Right lobe of liver (tissue), 6 donors: ENCODE measurements at regions not wholly inside any gene's neighbourhood (a gene's known extent, or its start where the extent isn't known, plus 50 kb on each side); places are given as distances from the start of the nearest gene placed in this dataset.
"Not testable (repeated sequence)": the region's sequence is repeated elsewhere in the genome, so short reads cannot be mapped to it uniquely, and the experiment has no call there.

Source experiments
- ATAC-seq, 4 donors: fragments of 200-7000 bp; cut with Tn5 transposase; one replicate each; pipeline ENCODE4 v1.9.1; 2020; ENCODE audit warnings: mild to moderate bottlenecking in 4 of 4, moderate library complexity in 4 of 4
- DNase-seq, 3 donors: peaks; one replicate each; pipeline ENCODE4 v3.0.0-alpha.2; 2020
- H3K27ac ChIP-seq, 3 donors: fragments of 200-600 bp; one replicate each; pipeline ENCODE4 v1.8.0; 2022
- H3K27me3 ChIP-seq, 2 donors: fragments of 200-600 bp; one replicate each; pipeline ENCODE4 v1.8.0; 2022
- H3K36me3 ChIP-seq, 4 donors: fragments of 200-600 bp; sonication (generic) in 1 of 4; one replicate each; pipeline versions ENCODE4 v1.5.1 to v1.8.0; 2017 to 2022; ENCODE audit warnings: control low read depth in 1 of 4
- H3K4me1 ChIP-seq, 4 donors: fragments of 200-600 bp; sonication (generic) in 1 of 4; one replicate each; pipeline versions ENCODE4 v1.5.1 to v1.8.0; 2017 to 2022; ENCODE audit warnings: control low read depth in 1 of 4
- H3K4me3 ChIP-seq, 3 donors: fragments of 200-600 bp; one replicate each; pipeline ENCODE4 v1.8.0; 2022
- H3K9me3 ChIP-seq, 4 donors: fragments of 200-600 bp; sonication (generic) in 1 of 4; one replicate each; pipeline versions ENCODE4 v1.5.1 to v1.8.0; 2017 to 2022; ENCODE audit warnings: control low read depth in 1 of 4
- POLR2A ChIP-seq: fragments of 450-650 bp; IDR thresholded peaks from one replicate; pipeline ENCODE4 v1.6.1; 2017; ENCODE audit warnings: antibody characterized with exemption, mild to moderate bottlenecking
- WGBS: methylation state at CpG from one replicate; pipeline ENCODE4 v1.1.6; 2018; ENCODE audit warnings: low coverage, low lambda C conversion rate; ENCODE audit not compliant: insufficient coverage; ENCODE audit errors: missing lambda C conversion rate; 5-methylcytosine and 5-hydroxymethylcytosine counted together
- intact Hi-C, 2 donors: fragments of 100-400 bp; cut with DNase I; formaldehyde crosslinking; loops; one replicate each; pipeline versions ENCODE4 v1.11.2 to v1.14.1; 2022
- TF ChIP-seq, protein P1 (sequence below), 4 donors: fragments of 200-600 bp in 3 of 4; fragments of 450-650 bp in 1 of 4; IDR thresholded peaks; one replicate each; pipeline versions ENCODE4 v1.5.1 to v1.8.0; 2016 to 2022; ENCODE audit warnings: antibody characterized with exemption in 4 of 4, mild to moderate bottlenecking in 2 of 4
- donor health status: DM: no; HTN: yes; CAD: no.
- donor health status: DM: no; HTN: no; CAD: no.
- donor health status: DM: no; HTN: no; CAD: no.
- donor health status: DM: no; HTN: yes; CAD: no.
- donor health status: DM: no; HTN: yes; CAD: no.

DNA sequence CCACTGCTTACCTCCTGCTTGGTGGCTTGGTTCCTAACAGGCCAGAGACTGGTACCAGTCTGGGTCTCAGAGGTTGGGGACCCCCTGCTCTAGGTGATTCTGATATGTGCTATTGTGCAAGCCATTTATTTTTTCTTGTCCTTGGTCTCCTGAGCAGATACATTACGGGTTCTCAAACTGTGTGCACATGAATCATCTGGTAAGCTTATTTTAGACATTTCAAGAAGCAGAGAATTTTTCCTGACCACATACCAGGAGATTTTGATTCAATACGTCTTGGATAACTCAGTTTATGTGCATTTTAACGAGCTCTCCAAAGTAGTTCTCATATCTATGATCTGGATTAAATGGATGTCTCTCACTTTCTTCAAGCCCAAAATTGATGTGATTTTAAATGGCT lies 77.2 kb downstream of the FHIP1A start:
- Histone ChIP-seq H3K4me3 (peak overlapping the region in 1 of 3 donors; percentile 24), H3K27ac (peak overlapping the region in 1 of 3 donors; percentile 24), H3K36me3 (no peaks in the 10 kb centered on the region), H3K27me3 (no peaks in the 10 kb centered on the region), H3K4me1 (peaks cover 0 to 13% (median 0%) of the 10 kb centered on the region in 4 donors), H3K9me3 (no peaks in the 10 kb centered on the region)
- TF ChIP-seq, protein P1, sequence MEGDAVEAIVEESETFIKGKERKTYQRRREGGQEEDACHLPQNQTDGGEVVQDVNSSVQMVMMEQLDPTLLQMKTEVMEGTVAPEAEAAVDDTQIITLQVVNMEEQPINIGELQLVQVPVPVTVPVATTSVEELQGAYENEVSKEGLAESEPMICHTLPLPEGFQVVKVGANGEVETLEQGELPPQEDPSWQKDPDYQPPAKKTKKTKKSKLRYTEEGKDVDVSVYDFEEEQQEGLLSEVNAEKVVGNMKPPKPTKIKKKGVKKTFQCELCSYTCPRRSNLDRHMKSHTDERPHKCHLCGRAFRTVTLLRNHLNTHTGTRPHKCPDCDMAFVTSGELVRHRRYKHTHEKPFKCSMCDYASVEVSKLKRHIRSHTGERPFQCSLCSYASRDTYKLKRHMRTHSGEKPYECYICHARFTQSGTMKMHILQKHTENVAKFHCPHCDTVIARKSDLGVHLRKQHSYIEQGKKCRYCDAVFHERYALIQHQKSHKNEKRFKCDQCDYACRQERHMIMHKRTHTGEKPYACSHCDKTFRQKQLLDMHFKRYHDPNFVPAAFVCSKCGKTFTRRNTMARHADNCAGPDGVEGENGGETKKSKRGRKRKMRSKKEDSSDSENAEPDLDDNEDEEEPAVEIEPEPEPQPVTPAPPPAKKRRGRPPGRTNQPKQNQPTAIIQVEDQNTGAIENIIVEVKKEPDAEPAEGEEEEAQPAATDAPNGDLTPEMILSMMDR (IDR thresholded peaks at IDR 0.05), result no peak
- TF ChIP-seq POLR2A, result no peak
- ATAC-seq, result no peak
- WGBS, result 81% methylated on average over 3 of the region's 3 CpGs
- intact Hi-C loops, result no loop called here
- DNase-seq, result no peak

DNA sequence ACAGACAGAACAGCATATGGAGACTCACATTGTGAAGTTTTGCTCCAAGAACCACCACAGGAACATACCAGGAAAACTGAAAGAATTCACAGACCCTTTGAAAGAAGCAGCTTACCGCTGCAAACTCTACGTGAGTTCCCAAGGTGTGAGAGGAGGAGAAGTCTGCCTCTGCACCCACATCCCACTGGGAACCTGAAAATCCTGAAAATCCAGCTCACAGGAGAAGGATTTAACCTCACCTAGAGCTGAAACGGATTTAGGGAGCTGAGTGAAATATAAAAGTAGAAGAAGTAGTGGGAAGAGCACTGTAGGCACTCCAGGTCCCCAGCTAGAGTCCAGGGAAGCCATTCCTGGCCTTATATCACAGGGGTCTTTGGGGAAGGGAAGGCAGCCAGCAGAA lies 80.0 kb downstream of the FHIP1A start:
- no peak overlapping the region for H3K4me3 ChIP-seq
- no peak for ATAC-seq
- WGBS, result 60% methylated on average over 1 of the region's 3 CpGs
- H3K27ac ChIP-seq, result no peak overlapping the region
- no peaks in the 10 kb centered on the region for H3K4me1 ChIP-seq
- TF ChIP-seq POLR2A, result no peak
- TF ChIP-seq, protein P1 (IDR thresholded peaks at IDR 0.05), result no peak
- intact Hi-C loops, result no loop called here
- H3K9me3 ChIP-seq, result no peaks in the 10 kb centered on the region
- DNase-seq, result no peak
- H3K27me3 ChIP-seq, result no peaks in the 10 kb centered on the region
- H3K36me3 ChIP-seq, result no peaks in the 10 kb centered on the region

DNA sequence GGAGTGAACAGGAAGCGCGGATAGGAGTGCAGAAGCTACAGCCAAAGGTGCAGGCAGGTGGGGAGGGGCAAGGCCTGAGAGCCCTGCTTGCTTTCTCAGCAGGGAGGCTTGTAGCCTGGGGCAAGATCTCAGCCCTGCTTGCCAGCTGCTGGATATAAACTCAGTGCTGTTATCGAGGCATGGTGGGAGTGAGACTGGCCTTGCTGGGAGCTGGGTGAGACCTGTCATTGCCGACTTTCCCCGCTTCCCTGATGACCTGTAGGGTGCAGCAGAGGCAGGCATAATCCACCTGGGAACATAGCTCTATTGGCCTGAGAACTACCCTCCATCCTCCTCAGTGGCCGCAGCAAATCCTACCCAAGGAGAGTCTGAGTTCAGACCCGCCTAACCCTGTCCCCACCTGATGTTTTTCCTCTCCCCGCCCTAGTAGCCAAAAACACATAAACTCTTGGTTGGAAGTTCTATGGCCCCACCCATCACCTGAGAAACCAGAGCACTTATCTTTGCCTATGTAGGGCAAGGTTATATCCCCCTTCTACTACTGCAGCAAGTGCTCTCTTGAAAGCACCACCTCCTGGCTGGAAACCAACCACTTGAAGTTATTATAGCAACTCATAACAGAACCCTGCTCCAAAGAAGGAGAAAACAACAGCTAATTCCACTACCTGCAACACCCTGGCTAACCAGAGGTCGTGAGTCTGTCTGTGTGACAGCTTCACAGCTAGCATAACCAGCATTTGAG lies 80.7 kb downstream of the FHIP1A start:
- H3K27ac ChIP-seq, result no peak overlapping the region
- H3K36me3 ChIP-seq, result no peaks in the 10 kb centered on the region
- TF ChIP-seq POLR2A, result no peak
- TF ChIP-seq, protein P1 (IDR thresholded peaks at IDR 0.05), result no peak
- intact Hi-C loops, result no loop called here
- no peak for ATAC-seq
- H3K4me1 ChIP-seq, result no peaks in the 10 kb centered on the region
- H3K9me3 ChIP-seq, result no peaks in the 10 kb centered on the region
- H3K27me3 ChIP-seq, result no peaks in the 10 kb centered on the region
- WGBS, result 79% methylated on average over 4 of the region's 9 CpGs
- no peak overlapping the region for H3K4me3 ChIP-seq
- DNase-seq, result no peak

DNA sequence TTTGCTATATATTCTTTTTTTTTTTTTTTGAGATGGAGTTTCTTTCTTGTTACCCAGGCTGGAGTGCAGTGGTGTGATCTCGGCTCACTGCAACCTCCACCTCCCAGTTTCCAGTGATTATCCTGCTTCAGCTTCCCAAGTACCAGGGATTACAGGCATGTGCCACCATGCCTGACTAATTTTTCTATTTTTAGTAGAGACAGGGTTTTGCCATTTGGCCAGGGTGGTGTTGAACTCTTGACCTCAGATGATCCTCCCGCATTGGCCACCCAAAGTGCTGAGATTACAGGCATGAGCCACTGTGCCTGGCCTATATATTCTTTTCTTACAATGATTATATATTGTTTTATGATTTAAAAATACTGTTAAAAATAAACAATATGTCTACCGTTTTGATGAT lies 86.6 kb downstream of the FHIP1A start:
- H3K27me3 ChIP-seq, H3K4me1 ChIP-seq, intact Hi-C loops, DNase-seq, H3K4me3 ChIP-seq, H3K27ac ChIP-seq, H3K9me3 ChIP-seq, H3K36me3 ChIP-seq: not testable (repeated sequence)
- peak in 1 of 4 donors; percentile 26 for ATAC-seq
- WGBS, result 79% methylated on average over 3 of the region's 3 CpGs

DNA sequence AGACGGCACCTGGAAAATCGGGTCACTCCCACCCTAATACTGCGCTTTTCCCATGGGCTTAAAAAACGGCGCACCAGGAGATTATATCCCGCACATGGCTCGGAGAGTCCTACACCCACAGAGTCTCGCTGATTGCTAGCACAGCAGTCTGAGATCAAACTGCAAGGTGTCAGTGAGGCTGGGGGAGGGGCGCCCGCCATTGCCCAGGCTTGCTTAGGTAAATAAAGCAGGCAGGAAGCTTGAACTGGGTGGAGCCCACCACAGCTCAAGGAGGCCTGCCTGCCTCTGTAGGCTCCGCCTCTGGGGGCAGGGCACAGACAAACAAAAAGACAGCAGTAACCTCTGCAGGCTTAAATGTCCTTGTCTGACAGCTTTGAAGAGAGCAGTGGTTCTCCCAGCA lies 102.6 kb downstream of the FHIP1A start:
- H3K9me3 ChIP-seq, H3K27ac ChIP-seq, H3K4me3 ChIP-seq, H3K27me3 ChIP-seq, ATAC-seq, DNase-seq, H3K36me3 ChIP-seq, H3K4me1 ChIP-seq, intact Hi-C loops: not testable (repeated sequence)
- WGBS, result 100% methylated on average over 1 of the region's 11 CpGs

DNA sequence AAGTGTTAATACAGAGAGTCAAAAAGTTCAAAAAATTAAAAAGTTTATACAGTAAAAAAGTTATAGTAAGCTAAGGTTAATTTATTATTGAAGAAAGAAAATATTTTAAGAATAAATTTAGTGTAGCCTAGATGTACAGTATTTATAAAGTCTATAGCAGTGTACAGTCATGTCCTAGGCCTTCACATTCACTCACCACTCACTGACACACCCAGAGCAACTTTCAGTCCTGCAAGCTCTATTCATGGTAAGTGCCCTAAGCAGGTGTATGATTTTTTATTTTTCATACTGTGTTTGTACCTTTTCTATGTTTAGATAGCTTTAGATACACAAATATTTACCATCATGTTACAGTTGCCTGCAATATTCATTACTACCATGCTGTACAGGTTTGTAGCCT lies 108.9 kb downstream of the FHIP1A start:
- Histone ChIP-seq H3K27ac (no peak overlapping the region), H3K4me3 (no peak overlapping the region), H3K27me3 (no peaks in the 10 kb centered on the region), H3K4me1 (no peaks in the 10 kb centered on the region), H3K9me3 (no peaks in the 10 kb centered on the region), H3K36me3 (no peaks in the 10 kb centered on the region)
- TF ChIP-seq POLR2A, result no peak
- TF ChIP-seq, protein P1 (IDR thresholded peaks at IDR 0.05), result no peak
- ATAC-seq (no peak), DNase-seq (no peak)
- intact Hi-C loops, result no loop called here
